ENCODE measurements at regions not wholly inside any gene's neighbourhood (a gene's known extent, or its start where the extent isn't known, plus 50 kb on each side); places are given as distances from the start of the nearest gene placed in this dataset.

DNA sequence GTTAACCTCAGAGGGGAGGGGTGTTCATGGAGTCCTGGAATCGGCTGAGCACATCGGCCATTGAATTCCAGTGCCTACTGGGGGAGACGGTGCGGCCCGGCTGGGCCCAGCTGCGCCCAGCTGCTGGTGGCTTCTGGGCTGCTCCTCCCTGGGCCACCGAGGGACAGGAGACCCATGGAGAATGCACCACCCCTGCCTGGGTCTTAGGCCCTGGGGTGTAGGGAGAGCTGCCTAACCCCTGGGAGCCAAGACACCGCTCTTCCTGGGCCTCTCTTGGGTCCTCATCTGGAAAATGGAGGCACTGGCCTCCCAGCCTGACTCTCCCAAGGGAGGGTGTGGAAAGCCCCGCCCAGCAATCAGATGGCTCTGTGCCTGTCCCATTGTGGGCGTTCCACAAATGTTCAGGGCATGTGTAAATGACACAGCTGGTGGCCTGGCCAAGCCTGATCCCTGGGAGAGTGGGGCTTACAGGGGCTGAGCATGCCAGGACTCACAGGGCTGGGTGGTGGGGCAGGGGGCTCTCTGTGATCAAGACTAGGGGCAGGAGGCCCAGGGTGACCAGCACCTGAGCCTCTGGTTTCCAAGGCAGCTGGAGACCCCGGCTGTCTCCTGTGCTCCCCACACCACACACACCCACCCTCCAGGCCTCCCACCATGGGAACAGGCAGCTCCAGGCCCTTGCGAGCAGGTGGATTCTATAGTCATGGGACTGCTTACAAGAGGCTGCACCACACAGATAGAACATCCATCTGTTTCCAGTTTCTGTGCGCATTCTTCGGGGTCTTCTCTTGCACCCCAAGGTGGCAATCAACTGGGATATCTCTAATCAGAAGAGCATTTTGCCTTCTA, 150.9 kb downstream of the URI1 start:
- H3K27me3 ChIP-seq (ENCODE audit: control insufficient read depth in 3 of 3, insufficient read depth in 3 of 3, low read length in 2 of 3), result no peaks in the 10 kb centered on the region
- H3K9me3 ChIP-seq (ENCODE audit: control insufficient read depth in 4 of 4, insufficient read depth in 3 of 4, low read length in 3 of 4), result peaks cover 0 to 3% (median 0%) of the 10 kb centered on the region in 4 donors
- H3K9ac ChIP-seq (ENCODE audit: insufficient read depth in 1 of 2, low read length in 2 of 2), result no peak overlapping the region
- no peak overlapping the region for H3K27ac ChIP-seq (ENCODE audit: low read depth in 1 of 2, low read length in 1 of 2)
- no peaks in the 10 kb centered on the region for H3K36me3 ChIP-seq (ENCODE audit: control insufficient read depth in 4 of 4, insufficient read depth in 4 of 4, low read length in 4 of 4)
- peak in 1 of 3 donors; percentile 15 for DNase-seq
- no peaks in the 10 kb centered on the region for H3K4me1 ChIP-seq (ENCODE audit: control insufficient read depth in 5 of 5, insufficient read depth in 5 of 5, low read length in 5 of 5)
- H3K4me3 ChIP-seq, result no peak overlapping the region
- no peak for ATAC-seq (ENCODE audit: insufficient read depth, low FRiP score)
- WGBS, 2 donors, result 87 to 92% methylated on average over 14 of the region's 14 CpGs
- TF ChIP-seq CTCF (IDR thresholded peaks at IDR 0.05; ENCODE audit: control extremely low read depth, extremely low read depth), result no peak

DNA sequence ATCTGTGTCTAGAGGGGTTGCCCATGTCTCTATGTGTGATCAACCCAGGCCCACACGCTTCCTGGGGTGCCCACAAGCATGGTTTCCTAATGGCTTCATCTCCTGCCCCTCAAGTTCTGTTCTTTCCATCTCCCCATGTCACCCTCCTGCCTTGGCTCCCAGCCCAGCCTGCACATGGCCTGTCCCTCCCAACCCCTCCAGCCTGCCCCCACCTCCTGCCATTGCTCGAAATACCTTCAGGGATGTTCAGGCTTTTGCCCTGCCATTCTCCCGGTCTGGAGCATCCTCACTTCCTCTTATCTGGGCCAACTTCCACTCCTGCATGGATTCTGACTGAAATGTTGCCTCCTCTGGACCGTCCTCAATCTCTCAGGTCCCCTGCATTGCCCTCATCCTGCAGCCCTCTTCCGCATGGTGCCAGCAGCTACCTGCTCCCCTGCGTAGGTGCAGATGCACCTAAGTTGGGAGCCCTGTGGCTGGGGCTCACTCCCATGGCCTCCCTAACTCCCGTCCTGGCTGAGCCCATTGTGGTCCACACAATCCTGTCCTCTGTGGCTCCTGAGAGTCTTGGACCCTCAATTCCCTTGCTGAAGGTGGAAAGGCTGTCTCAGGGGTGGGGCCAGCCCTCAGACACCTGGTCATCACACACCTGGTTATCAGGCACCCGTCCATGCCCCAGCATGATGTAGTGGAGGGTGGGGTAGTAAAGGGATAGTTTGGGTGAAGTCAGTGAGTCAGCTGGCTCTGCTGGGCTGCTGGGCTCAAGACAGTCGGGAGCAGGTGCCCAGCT, 152.1 kb downstream of the URI1 start:
- Histone ChIP-seq H3K9me3 (ENCODE audit: control insufficient read depth in 4 of 4, insufficient read depth in 3 of 4, low read length in 3 of 4) (peaks cover 0 to 1% (median 0%) of the 10 kb centered on the region in 4 donors), H3K4me1 (ENCODE audit: control insufficient read depth in 5 of 5, insufficient read depth in 5 of 5, low read length in 5 of 5) (no peaks in the 10 kb centered on the region), H3K27me3 (ENCODE audit: control insufficient read depth in 3 of 3, insufficient read depth in 3 of 3, low read length in 2 of 3) (no peaks in the 10 kb centered on the region), H3K36me3 (ENCODE audit: control insufficient read depth in 4 of 4, insufficient read depth in 4 of 4, low read length in 4 of 4) (no peaks in the 10 kb centered on the region), H3K9ac (ENCODE audit: insufficient read depth in 1 of 2, low read length in 2 of 2) (no peak overlapping the region), H3K27ac (ENCODE audit: low read depth in 1 of 2, low read length in 1 of 2) (no peak overlapping the region), H3K4me3 (no peak overlapping the region)
- TF ChIP-seq CTCF (IDR thresholded peaks at IDR 0.05; ENCODE audit: control extremely low read depth, extremely low read depth), result no peak
- DNase-seq (no peak), ATAC-seq (ENCODE audit: insufficient read depth, low FRiP score) (no peak)
- WGBS, 2 donors, result 85% methylated on average over 9 of the region's 9 CpGs

- no peaks in the 10 kb centered on the region for H3K9me3 ChIP-seq (ENCODE audit: control insufficient read depth in 4 of 4, insufficient read depth in 3 of 4, low read length in 3 of 4)
- ATAC-seq (ENCODE audit: insufficient read depth, low FRiP score) (no peak), DNase-seq (no peak)
- no peak overlapping the region for H3K4me3 ChIP-seq
- TF ChIP-seq CTCF (IDR thresholded peaks at IDR 0.05; ENCODE audit: control extremely low read depth, extremely low read depth), result no peak
- no peak overlapping the region for H3K9ac ChIP-seq (ENCODE audit: insufficient read depth in 1 of 2, low read length in 2 of 2)
- H3K27ac ChIP-seq (ENCODE audit: low read depth in 1 of 2, low read length in 1 of 2), result no peak overlapping the region
- no peaks in the 10 kb centered on the region for H3K27me3 ChIP-seq (ENCODE audit: control insufficient read depth in 3 of 3, insufficient read depth in 3 of 3, low read length in 2 of 3)
- WGBS, 2 donors, result 83 to 96% methylated on average over 3 of the region's 3 CpGs
- H3K36me3 ChIP-seq (ENCODE audit: control insufficient read depth in 4 of 4, insufficient read depth in 4 of 4, low read length in 4 of 4), result no peaks in the 10 kb centered on the region
- H3K4me1 ChIP-seq (ENCODE audit: control insufficient read depth in 5 of 5, insufficient read depth in 5 of 5, low read length in 5 of 5), result no peaks in the 10 kb centered on the region
Measured at GRCh38 chr19:30094756-30095140, 152.7 kb downstream of the URI1 start.
